HG03354 (cell line): ENCODE measurements at regions not wholly inside any gene's neighbourhood (a gene's known extent, or its start where the extent isn't known, plus 50 kb on each side); places are given as distances from the start of the nearest gene placed in this dataset.

Experiments
- ATAC-seq: cut with Tn5 transposase; IDR thresholded peaks from one replicate; pipeline ENCODE4 v1.9.1; 2021; ENCODE audit warnings: mild to moderate bottlenecking; ENCODE audit not compliant: unreplicated experiment, poor library complexity, severe bottlenecking

DNA sequence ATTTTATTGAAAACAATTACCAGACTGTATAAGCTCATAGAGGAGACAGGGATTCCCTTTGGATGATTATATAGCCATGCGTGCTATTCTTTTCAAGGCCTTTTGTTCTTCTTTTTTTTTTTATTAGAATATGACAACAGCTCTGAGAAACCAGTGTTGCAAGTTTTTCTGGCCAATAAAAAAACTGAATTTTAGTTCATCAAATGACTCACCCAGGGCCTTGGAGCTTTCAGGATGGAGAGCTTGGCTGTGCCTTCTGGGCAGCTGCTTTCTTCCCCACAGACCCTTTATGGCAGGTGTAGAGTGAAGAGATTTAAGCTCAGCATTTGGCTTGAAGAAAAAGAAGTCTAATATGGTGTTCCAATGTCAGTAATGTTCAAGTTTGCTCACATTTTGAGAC, 497.9 kb upstream of the FANCL start:
- ATAC-seq: no peak

DNA sequence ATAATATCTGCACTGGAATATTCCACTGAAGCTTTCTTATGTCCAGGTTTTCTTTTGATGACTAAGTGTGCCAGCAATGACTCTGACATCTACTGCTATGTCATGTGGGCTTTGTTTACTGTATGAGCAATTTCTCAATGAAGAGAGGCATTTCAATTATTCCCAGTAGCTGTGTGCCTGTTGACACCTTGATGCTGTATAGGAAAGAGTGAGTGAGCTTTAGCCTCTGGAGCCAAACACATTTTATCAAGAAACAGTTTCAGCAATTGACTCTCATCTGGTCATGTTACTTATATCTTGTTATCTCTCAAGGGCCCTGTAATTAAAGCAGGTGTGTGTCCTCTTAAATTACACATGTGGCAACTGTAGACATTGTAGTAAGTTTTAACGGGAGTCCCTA, 493.2 kb upstream of the FANCL start:
- no peak for ATAC-seq

DNA sequence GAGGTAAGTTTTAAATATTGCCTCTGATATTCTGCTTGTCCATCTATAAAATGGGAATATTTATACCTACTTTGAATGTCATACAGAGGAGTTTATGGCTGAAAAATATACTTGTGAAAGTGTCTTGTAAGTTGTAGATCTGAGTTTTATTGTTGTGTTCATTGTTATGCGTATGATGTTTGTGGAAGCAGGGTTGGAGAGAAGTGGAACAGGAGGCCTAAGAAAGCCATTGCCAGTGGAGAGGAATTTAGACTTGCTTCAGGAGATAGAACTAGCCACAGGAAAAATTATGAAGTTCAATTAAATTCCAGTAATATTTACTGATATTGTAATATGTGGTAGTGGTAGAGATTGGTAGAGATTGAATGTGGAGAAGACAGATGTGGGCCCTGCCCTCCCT, 491.9 kb upstream of the FANCL start:
- no peak for ATAC-seq

DNA sequence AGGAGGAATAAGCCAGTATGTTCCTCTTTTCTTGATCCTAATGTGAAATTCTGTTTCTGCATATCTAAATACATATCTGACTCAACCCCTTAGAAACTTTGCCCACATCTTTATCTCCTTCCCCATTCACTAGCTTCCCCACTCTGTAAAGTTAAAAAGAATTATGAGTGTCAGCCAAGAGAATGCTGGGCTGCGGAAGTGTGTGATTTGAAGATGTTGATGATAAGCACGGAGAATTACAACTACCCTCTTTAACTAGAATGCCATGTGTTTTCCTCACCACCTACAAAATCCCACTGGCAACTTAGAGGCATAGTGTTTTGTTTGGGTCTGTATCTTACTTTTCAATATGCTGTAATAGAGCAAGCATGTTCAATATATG, 490.4 kb upstream of the FANCL start:
- no peak for ATAC-seq

DNA sequence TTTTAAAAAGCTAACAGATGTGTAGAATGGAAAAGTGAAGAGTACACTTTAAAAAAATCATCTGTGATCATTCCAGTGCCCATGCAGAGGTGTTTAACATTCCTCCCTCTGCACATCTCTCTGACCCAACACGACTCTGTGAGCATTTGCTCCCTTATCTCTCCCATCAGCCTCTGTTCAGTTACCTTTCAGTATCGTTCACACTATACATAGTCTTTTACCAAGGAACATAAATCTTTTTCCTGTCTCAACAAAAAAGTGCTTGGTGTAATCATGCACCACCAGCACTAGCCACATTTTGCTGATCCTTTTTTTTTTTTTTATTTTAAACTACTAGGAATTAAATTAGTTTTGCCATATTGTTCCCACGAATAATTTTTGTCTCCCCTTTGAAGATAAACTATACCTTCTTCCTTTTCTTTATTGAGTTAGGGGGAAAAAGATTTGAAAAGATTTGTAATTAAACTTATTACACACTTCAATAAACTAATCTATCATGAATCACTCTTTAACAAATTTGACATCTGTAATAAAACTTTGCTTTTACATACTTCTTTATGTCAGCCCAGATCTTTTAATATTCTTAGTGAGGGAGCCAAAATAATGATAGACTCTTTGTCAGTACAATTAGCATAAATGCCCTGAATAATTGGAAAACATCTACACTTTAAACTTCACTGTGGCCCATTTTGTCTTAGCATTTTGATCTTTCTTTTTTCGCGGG, 489.8 kb upstream of the FANCL start:
- no peak for ATAC-seq

DNA sequence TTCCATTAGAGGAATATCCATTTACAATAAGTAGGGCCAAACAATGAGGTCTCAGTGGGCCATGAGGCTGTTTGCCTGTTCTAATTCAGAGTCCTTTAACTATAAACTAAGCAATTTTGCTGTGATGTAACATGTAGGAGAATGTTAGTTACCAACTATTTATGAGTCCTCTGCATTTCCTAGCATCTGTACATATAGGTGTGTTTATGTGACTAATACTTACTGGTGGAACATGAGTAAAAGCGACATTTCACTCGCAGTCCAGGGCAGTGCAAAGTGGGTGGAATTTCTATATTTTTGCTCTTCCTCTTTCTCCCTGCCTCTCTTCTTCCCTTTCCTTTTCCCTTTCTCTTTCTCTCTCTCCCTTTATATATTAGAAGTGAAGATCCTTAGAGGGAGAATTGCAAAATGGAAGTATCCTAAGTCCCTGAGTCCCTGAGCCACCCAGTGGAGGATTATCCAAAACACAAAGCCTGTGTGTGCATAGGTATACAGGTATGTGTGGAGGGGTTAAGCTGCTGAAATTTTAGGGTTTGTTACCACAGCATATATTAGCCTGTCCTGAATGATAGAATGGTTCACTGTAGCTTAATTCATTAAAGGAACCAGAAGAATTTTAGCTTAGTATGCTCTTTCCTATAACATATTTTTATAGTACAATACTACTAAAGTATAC, 487.0 kb upstream of the FANCL start:
- no peak for ATAC-seq

DNA sequence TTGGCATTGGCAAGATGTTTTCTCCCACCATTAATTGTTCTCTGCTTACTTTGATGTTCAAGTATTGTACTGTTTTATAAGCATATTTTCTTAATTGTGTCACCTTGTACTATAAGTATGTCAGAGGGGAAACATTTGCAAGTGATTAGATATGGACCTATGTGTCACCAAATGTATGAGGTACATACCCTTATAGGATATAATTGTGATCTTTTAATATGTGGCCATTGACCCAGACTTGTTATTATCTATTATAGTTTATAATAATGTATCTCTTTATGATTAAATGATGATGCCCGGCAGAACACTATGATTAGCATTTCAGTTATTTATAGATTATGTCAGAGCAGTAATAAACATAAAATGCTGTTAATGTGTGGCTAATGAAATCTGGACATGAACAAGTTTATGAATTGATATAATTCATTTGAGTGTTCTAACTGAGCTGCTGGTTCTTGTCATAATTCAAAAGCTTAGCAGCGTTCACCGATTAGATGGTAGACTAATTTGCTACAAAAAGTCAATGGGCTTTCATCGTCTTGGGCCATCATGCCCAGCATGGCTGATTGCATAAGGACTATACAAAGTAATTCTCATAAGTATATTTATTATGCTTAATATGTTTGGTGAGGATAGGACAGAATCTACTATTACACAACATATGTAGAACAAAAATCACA, 480.9 kb upstream of the FANCL start:
- no peak for ATAC-seq

DNA sequence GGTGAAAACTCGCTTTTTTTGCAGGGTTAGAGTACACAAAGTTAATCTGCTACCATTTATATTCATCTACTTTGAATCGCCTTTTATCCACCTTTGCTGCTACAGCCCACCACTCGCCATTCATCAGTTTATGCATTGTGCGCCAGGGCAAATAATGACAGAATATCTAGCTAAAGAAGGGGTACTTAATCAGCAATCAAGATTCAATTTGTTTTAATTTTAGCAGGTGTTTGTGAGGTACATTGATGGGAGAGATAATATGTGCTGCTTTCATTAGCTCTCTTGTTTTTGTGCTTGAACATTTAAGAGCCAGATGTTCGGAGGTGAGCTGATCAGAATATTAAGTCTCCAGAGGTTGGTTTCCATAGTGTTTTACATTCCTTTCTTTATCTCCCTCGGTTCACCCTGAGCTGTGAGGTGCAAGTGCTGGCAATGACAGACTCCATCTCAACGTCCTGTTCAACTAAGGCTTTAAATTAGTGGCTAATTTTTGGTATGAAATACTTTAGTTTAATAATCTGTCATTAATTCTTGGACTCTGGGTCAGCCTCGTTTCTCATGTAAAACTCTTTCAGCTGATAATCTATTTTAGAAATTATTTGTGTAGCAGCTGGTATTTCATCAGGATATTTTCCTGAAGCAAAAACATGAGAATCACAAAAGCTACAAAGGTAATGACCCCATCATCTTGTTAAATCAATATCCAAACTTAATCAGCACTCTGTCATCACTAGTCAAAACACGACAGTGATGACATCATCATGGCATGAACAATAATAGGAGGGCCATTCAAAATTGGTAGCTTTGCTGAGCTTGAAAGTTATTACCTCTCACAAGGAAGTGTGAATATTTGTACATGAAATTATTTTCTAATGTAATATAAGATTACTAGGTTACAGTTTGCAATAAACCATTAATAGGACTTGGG, 479.9 kb upstream of the FANCL start:
- ATAC-seq: no peak

DNA sequence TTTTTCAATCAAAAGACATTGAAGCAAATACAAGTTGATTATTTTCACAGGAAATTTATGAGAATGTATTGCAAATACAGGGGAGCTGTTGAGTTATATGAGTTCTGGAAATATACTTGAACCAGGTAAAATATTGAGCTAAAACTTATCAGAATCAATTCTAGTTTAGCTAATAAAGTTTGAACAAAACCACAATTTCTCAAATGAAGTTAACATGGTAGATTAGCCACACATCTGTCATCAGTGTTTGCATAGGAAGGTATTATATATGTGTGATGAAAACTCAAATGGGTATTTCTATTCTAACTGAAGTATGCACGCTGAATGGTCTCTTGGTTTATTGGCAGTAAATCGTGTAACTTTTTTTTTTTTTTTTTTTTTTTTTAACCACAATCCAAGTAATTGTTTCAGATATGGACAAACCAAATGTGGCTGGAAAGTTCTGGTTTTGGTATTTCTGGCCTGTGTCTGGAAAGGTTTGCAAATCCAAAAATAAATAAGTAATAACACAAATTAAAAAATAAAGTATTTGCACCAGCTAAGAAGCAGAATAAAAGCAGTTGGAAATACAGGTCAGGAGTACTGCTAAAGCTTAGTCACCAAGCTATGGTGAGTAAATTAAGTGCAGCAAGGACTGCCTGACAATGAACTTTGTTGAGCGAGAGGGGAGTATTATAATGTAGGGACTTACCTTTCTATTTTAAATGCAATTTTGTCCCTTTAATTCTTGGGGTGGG, 479.1 kb upstream of the FANCL start:
- ATAC-seq: no peak

DNA sequence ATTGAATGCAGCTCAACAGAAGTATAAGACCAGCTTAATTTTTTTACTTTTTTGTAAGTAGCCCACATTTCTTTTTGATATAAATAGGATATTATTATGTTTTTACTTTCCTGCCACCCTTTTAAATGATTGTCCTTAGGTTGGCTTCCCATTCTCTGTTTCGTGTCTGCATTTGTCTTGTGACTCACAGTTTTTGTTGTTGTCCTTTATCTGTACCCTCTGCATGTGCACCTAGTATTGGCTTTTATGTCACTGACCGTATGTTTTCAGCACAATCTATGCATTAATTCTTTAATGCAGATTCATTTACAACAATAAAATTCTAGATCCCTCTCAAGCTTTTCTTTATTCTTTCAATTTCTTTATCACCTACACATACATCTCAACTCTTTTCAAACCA, 474.2 kb upstream of the FANCL start:
- no peak for ATAC-seq

DNA sequence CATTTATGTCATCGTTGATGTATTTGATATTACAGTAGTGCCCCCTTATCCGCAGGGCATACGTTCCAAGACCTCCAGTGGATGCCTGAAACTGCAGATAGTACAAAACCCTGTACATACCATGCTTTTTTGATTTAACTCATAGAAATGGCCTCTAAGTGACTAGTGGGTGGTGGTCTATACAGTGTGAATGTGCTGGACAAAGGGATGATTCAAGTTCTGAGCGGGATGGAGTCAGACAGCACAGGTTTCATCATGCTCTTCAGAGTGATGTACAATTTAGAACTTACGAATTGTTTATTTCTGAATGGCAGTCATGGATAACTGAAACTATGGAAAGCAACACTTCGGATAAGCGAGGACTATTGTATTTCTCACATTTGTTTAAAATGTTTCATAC, 473.1 kb upstream of the FANCL start:
- ATAC-seq: no peak

DNA sequence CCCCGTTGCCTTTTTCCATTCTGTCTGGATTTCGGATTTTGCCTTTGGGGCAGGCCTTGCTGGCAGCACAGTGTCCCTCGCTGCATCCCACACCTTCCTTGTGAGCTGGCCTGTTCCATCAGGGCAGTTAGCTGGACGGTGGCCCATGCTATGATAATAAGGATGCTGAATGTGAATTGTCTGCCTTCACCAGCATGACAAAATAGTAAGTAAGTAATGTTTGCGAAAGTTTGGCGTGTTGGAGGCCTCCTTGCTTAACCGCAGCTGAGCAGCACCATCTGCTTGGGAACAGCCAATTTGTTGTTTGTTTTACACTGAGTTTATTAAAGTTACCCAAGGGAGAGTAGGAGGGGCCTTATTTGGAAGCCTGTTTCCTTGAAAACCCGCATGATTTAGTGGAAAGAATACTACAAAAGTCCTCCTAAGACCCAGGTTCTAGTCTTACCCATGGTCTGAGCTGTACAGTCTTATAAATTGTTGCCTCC, 469.7 kb upstream of the FANCL start:
- ATAC-seq: no peak

DNA sequence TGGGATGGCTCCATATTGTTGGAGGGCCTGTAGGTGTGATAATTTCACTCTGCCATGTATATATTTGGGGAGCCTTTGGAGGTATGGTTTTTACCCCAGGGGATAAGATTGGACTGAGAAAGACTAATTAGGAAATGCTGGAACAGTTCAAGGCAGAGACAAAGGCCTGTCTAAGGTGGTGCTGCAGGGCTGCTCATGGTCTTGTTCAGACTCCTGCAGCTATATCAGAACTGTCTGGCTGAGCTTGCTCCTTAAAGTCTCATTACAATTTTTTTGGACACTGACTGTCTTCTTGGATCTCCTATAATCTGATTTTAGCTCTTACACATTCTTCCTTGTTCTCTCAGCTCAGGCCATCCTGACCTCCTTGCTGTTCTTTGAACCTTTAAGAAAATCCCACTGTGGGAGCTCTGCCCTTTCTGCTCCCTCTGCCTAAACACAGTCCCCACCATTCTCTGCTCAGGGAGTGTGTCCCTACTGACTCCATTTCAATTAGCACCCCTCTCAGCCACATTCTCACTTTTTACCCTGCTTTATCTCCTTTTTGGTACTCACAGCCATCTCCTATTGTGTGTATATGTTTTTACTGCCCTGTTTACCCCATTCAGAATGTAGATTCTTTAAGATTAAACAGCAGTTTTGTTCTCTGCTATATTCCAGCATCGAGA, 468.7 kb upstream of the FANCL start:
- no peak for ATAC-seq

DNA sequence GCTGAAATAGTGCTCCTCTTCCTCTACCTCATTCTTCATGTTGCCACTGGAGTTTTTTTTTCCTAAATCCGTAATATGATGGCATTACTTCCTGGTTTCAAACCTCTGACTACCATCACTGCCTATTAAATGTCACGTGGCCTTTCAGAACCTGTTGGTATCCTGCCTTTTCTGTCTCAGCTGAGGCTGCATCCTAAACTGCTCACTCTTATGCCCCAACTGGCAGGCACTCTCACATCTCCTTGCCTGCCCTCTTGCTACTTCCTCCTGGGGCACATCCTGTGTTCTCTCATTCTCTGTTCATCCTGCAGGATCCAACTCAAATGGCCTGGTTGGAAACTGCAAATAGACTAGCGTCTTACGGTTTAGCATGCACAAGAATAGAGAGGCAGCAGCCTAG, 468.1 kb upstream of the FANCL start:
- no peak for ATAC-seq

DNA sequence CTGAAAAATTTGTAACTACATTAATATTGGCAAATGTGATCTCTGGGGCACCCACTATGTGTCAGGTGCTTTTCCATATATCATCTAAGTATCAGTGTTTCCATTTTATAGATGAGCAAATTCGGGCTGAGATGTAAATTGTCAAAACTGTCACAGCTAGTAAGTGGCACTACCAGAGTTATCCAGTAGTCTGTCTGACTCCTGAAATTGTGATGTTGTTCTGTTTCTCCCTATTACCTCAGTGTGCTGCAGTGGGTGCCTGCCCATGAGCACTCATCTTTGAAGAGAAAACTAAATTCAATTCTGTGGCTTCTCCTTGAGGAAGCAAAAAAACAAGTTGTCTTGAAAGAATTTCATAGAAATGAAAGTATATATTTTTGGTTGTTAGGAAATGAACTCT, 467.4 kb upstream of the FANCL start:
- ATAC-seq: no peak

DNA sequence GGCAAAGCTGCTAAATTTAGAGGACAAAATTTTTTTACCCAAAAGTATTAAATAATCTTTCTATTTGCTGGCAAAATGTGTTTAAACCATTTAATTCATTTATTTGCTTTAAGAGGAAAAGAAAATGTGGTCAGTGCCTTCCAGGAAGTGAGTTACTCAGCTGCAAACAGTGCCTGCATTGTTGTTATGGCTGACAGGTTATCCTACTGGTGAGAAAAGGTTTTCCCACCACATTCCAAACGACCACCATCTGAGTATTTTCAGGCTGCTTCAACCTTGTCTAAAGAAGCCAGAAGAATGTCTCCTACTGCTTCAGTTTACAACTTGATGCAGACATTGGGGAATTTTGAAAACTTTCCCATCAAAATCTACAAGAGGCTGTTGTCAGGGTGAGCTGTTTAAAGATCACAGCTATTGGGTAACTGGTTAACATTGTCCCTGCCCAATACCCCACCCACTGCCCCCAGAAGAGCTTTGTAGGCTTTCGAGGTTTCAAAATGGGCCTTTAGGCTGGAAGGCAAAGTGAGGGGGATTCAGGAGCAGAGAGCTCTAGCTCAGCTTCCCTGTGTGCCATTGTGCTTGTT, 461.3 kb upstream of the FANCL start:
- ATAC-seq: no peak

DNA sequence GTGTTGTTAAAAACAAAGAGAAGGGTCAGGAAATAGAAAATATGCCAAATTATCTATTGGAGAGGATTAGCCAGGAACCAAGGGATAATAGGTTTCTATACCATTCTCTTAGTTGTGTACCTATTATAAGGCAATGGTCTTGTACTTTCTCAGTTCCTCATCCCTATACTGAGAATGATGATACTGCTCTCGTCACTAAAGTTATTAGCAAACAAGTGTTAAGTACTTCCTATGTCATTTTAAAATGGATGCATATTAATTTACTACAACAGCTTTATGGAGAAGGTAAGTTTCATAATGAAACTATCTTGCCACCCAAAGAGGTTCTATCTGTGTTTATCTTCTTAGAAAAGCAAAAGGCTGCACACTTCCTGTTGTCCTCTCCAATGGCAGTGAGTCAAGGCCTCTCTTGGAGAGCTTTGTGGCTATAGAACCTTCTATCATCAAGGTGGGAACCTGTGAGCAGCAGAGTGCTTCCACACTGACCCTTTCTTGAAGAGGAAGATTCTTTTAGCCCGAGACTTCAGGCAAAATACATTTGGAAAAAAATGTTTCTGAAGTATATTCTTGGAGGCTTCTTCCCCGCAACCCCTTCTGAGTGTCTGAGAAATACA, 460.7 kb upstream of the FANCL start:
- no peak for ATAC-seq

DNA sequence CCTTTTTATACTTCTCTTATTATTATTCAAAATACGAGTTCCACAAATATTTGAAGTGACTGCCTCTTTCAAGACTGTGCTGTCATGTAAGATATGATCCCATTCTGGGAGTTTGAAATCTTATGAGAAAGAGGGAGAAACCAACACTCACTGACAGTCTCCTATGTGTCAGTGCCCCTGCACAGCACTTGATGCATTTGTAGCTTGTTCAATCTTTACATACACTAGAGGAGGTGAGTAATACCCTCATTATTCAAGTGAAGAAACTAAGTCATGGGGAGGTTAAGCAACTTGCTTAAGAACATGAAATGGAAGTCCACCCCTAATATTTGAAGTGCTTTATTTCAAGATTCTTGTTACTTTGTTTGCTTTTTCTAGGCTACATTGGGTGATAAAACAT, 459.5 kb upstream of the FANCL start:
- no peak for ATAC-seq
